C1 segment of cervical spinal cord (tissue), 14 donors: ENCODE measurements at regions not wholly inside any gene's neighbourhood (a gene's known extent, or its start where the extent isn't known, plus 50 kb on each side); places are given as distances from the start of the nearest gene placed in this dataset.

Experiments used
- DNase-seq, 14 donors: peaks; one replicate each; lab custom pipeline; 2025; lab: John Stamatoyannopoulos, UW

DNA sequence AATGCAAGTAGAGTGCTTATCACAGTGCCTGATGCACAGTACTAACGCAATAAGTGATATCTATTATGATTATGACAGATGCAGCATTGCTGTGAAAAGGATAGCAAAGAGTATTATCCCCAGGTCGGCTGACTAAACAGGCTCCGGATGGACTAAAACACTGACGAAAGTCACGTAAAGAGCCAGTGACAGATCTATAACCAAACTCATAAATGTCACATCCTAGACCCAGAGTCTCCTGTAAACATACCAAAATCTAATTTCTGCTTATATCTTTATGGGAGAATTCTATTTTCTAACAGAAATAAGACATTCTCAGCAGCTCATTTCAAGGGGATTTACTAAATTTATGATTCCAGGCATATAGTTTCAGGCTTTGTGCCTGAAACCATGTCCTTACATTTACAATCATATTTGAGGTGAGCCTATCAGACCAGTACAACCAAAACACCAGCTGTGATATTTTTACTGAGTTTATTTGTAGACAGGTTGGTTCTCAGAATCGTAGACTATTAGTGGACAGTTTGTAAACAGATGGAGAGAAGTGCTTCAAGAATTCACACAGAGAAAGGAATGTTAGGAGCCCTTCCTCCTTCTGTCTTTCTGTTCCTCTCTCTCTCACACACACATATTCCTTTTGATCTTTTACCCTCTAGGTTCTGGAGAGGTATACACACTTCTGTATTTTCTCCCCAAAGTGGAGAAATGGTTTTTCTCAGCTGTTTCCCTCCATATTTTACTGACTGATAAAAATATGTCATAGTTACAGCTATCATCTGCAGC lies 52.4 kb upstream of the WDR26 start:
- DNase-seq, result no peak

DNA sequence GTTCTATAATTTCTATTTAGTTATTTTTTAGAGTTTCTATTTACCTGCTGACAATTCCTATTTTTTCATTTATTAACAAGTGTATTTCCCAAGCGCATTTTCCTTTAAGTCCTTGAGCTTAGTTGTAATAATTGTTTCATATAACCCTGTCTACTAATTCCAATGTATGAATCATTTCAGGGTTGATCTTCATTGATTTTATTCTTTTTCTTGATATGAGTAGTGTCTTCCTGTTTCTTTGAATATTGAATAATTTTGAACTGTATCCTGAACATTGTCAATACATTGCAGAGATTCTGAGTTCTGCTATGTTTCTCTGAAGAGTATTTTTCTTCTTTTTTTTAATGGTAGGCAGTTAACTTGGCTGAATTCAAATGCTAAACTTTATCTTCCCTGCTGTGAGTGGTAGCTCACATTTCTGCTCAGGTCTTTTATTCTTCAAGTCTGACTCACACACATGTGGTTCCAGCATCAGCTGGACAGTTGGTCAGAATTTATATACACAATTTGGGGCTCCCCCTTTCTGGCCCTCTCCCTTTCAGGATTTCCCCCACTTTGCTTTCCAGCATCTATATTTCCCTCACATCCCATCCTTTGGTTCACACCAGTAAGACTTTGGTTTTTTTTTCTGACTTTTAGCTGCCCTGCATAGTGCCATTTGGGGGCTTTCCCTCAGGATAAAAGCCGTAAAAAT lies 54.4 kb upstream of the WDR26 start:
- no peak for DNase-seq

DNA sequence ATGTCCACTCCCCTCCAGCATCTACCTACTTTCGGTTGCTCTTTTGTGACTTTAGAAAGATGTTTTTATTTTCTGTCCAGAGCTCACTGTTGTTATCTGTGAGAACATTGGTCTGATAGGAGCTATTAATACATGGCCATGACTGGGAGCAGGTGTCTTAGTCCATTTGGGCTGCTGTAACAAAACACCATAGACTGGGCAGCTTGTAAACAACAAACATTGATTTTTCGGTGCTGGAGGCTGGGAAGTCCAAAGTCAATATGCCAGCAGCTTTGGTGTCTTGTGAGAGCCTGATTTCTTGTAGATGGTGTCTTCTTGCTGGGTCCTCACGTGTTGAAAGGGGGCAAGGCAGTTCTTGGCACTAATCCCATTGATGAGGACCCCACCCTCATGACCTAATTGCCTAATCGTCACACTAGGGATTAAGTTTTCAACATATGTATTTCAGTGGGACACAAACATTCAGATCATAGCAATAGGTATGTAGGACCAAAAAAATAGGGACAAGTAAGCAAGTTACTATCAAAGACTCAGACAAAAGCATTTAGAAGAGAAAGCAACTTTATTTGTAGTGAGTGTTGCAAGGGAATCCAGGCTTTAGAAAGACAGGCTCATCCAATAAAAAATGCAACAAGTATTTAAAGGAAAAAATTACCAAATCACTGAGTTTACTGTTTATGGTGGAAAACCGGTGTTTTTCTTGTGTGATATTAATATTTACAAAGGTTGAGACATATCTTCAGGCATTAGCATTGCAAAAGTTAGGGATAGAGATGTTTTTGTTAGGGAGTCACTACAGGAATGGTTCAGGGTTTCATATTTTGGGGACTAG lies 55.2 kb upstream of the WDR26 start:
- no peak for DNase-seq

DNA sequence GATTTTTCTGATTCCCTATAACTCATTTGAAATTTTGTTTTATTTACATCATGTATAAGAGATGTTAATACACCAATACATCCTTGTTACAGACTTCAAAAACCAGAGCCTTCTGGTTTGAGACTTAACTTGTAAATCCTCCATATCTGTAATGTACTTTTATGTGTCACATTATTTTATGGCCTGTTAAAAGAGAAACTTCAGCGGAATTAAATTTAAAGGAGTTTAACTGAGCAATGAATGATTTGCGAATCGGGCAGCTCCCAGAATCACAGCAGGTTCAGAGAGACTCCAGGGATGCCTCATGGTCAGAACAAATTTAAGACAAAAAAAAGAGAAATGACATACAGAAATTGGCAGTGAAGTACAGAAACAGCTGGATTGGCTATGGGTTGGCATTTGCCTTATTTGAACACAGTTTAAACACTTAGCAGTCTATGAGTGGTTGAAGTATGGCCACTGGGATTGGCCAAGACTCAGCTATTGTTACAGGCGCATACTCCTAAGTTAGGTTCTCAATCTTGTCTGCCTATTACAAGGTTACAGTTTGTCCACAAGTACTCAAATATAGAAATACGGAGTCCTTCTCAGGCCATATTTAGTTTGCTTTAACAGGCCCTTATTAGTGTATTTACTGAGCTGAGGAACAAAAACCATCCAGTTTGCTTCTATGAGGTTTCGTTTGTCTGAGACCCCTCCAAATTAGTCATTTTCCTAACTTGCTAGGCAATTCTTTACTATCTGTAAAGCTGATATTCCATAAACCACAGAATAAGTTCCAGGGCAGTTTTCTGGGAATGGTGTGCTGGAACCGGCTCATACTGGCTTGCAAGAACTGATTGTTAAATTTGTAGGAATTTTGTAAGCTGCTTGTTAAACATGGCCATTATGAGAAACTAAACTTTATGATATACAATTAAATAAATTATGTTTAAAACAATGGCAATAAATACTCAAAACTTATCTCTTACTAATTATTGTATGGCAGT lies 56.2 kb upstream of the WDR26 start:
- DNase-seq, result no peak

GRCh38 chr1:224492015-224492414 lies 57.4 kb upstream of the WDR26 start:
- no peak for DNase-seq

DNA sequence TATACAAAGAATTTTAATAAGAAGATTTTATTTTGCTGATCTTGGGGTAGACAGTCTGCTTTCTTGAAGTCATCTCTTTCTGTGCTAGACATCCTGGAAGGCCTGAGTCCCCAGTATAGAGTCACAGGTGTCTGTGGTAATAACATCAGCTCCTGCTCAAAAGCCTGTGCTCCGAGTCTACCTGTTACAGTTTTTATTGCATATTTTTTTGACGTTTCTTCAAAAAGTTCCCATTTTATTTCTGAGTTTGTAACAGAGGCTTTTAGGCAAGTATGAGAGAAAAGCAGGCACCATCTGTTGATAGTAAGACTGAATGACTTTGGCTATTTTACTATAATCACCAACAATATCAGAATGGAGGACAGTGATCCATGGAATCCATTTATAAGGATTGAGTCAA lies 58.0 kb upstream of the WDR26 start:
- DNase-seq, result no peak

DNA sequence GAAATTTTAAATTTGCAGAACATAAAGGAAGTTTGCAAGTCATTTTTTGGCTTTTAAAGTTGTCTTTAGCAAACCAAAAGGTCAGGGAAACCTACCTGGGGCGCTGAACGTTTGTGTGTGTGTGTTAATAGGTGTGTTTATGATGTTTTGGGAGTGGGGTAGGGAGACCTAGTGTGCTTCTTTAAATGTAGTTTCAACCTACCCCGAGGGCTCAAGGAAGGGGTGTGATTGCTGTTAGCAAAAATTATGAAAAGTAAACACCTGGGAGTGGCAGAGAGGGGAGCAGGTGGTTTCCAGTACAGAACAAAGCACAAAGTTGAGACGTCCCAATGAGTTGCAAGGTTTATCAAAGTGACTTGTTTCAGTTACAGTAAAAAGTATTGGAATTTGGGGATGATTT lies 58.7 kb upstream of the WDR26 start:
- no peak for DNase-seq

DNA sequence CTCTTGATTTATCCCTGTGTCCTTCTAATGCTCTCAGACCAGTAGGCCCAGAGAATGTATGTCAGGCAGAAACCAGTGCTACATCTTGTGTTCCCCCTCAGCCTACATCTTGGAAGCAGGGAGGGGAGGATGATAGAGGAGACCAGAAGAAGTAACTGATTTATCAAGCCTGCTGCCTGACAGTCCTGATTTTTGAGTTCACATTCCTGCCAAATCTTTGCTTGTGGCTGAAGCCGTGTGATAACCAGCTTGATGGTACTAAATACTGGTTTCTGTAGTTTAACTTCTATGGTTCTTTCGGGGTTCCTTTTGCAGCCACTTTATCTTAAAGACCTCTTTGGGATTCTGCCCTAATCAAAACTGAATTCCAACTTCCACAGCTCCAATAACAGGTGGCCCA lies 59.7 kb upstream of the WDR26 start:
- no peak for DNase-seq

GRCh38 chr1:224495866-224496265 lies 61.3 kb upstream of the WDR26 start:
- DNase-seq, result no peak

GRCh38 chr1:224496826-224497225 lies 62.2 kb upstream of the WDR26 start:
- no peak for DNase-seq

DNA sequence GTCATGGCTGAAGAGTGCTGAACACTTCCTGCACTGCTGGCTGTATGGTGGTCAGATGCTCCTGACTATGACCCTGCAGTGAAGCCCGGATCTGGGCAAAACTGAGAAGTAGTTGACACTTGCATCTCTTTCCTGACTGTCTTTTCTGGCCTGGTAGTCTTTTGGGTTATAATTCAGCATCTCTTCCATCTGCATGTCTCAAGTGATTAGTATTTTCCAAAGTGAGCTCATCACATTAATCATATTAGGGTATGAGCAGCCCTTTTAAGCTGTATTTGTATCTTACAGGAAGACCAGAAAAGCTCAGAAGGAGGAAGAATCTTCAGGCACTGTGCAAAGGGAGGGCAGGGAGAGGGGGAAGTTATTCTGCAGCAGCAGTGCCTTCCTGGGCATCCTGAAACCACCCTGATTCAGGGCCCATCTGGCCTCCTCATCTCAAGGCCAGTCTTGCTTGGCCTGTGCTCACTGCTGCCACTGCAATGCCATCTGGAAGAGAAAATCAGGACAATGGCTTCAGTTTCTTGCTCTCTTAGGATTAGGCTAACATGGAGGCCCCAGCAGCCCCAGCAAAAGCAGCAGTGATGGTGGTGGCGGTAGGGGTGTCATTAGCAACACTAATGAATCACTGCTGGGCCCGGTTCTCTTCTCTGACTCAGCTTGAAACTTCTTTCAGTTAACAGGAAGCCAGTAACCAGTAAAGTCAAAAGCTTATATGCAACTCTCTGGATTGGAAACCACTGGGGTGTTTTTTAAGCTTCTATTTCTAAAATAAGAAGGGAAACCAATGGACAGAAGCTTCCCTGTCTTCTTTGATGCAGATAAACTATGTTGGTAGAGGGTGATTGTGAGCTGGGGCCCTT lies 63.3 kb upstream of the WDR26 start:
- peak in 7 of 14 donors; percentile 14 to 56 (median 30) for DNase-seq

- DNase-seq, result no peak
Observed at GRCh38 chr1:224498574-224499170, 64.1 kb upstream of the WDR26 start.

GRCh38 chr1:224499204-224499603 lies 64.6 kb upstream of the WDR26 start:
- DNase-seq, result no peak

DNA sequence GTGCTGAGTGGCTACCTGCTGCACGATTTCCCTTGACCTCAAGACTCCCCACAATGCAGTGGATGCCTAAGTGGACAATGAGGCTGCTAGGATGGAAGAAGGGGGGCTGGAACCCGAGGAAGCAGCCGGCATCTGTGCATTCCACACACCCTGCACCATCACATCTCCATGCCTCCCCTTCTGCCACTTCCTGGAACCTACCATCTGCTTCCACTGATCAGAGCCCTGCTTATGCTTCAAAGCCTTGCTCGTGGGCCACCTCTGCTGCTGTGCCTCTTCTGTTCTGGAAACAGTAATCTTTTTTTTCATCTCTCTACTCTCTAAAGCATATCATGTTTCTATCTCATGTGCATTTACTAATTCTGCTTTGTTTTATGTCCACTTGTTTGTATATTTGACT lies 66.2 kb upstream of the WDR26 start:
- DNase-seq, result no peak

- DNase-seq, result no peak
Observed at GRCh38 chr1:224501836-224502235, 67.2 kb upstream of the WDR26 start.

GRCh38 chr1:224502459-224503160 lies 68.0 kb upstream of the WDR26 start:
- DNase-seq, result peak in 3 of 14 donors; percentile 7 to 18 (median 12)

- DNase-seq, result peak; percentile 13 to 84 (median 68)
Observed at GRCh38 chr1:224503161-224504118, 68.8 kb upstream of the WDR26 start.
